Trophoblast cell (in vitro differentiated cells and primary cell): ENCODE measurements at regions not wholly inside any gene's neighbourhood (a gene's known extent, or its start where the extent isn't known, plus 50 kb on each side); places are given as distances from the start of the nearest gene placed in this dataset.

Experiments
- DNase-seq, 2 donors: peaks; one replicate each; pipeline ENCODE4 v3.0.0-alpha.2; 2016
- H2AFZ ChIP-seq: 2 replicates; pipeline ENCODE4 v1.6.1; 2013; ENCODE audit warnings: low read length, moderate library complexity, mild to moderate bottlenecking; ENCODE audit not compliant: insufficient read depth, poor library complexity
- H2AK5ac ChIP-seq: 2 replicates; pipeline ENCODE4 v1.6.1; 2013; ENCODE audit warnings: mild to moderate bottlenecking, low read length
- H2BK120ac ChIP-seq: 2 replicates; pipeline ENCODE4 v1.6.1; 2013; ENCODE audit warnings: low read length, mild to moderate bottlenecking, moderate library complexity; ENCODE audit not compliant: insufficient read depth, poor library complexity
- H2BK12ac ChIP-seq: 2 replicates; pipeline ENCODE4 v1.6.1; 2013; ENCODE audit warnings: mild to moderate bottlenecking, low read length, moderate library complexity
- H2BK5ac ChIP-seq: 2 replicates; pipeline ENCODE4 v1.6.1; 2013; ENCODE audit warnings: low read length, low read depth, moderate library complexity, mild to moderate bottlenecking; ENCODE audit not compliant: poor library complexity
- H3K14ac ChIP-seq: 2 replicates; pipeline ENCODE4 v1.6.1; 2013; ENCODE audit warnings: mild to moderate bottlenecking, low read length
- H3K18ac ChIP-seq: 2 replicates; pipeline ENCODE4 v1.6.1; 2013; ENCODE audit warnings: mild to moderate bottlenecking, low read length
- H3K23ac ChIP-seq: 2 replicates; pipeline ENCODE4 v1.6.1; 2013; ENCODE audit warnings: low read length
- H3K27ac ChIP-seq: 2 replicates; pipeline ENCODE4 v1.5.1; 2013; ENCODE audit warnings: low read depth, mild to moderate bottlenecking, inconsistent platforms, low read length, moderate library complexity
- H3K27me3 ChIP-seq: 2 replicates; pipeline ENCODE4 v1.6.1; 2013; ENCODE audit warnings: inconsistent platforms, mild to moderate bottlenecking, low read length, moderate library complexity; ENCODE audit not compliant: insufficient read depth
- H3K36me3 ChIP-seq, 2 experiments: 1 replicate in 1 of 2; 2 replicates in 1 of 2; pipeline ENCODE4 v1.6.1; 2013; ENCODE audit warnings: low read length in 2 of 2, mild to moderate bottlenecking in 2 of 2, moderate library complexity in 1 of 2; ENCODE audit not compliant: insufficient read depth in 2 of 2, control insufficient read depth in 1 of 2
- H3K4ac ChIP-seq: 2 replicates; pipeline ENCODE4 v1.6.1; 2013; ENCODE audit warnings: low read depth, mild to moderate bottlenecking, low read length, moderate library complexity
- H3K4me1 ChIP-seq, 2 experiments: 1 replicate in 1 of 2; 2 replicates in 1 of 2; pipeline ENCODE4 v1.6.1; 2013; ENCODE audit warnings: low read length in 2 of 2, mild to moderate bottlenecking in 2 of 2, moderate library complexity in 1 of 2; ENCODE audit not compliant: insufficient read depth in 2 of 2, control insufficient read depth in 1 of 2
- H3K4me2 ChIP-seq: 2 replicates; pipeline ENCODE4 v1.6.1; 2013; ENCODE audit warnings: inconsistent platforms, mild to moderate bottlenecking, low read length, moderate library complexity
- H3K4me3 ChIP-seq: 2 replicates; pipeline ENCODE4 v1.5.1; 2013; ENCODE audit warnings: mild to moderate bottlenecking, low read depth, low read length, inconsistent platforms
- H3K79me1 ChIP-seq: one replicate; pipeline ENCODE4 v1.6.1; 2013; ENCODE audit warnings: low read length
- H3K79me2 ChIP-seq: 2 replicates; pipeline ENCODE4 v1.6.1; 2013; ENCODE audit warnings: low read length, mild to moderate bottlenecking; ENCODE audit not compliant: control insufficient read depth, insufficient read depth, poor library complexity
- H3K9ac ChIP-seq: 2 replicates; pipeline ENCODE4 v1.6.1; 2013; ENCODE audit warnings: mild to moderate bottlenecking, low read length
- H3K9me3 ChIP-seq: 2 replicates; pipeline ENCODE4 v1.6.1; 2013; ENCODE audit warnings: low read depth, mild to moderate bottlenecking, control low read depth, inconsistent platforms, low read length; ENCODE audit not compliant: insufficient read depth
- H4K12ac ChIP-seq: 2 replicates; pipeline ENCODE4 v1.6.1; 2013; ENCODE audit warnings: low read depth, mild to moderate bottlenecking, low read length, moderate library complexity
- H4K8ac ChIP-seq: 2 replicates; pipeline ENCODE4 v1.6.1; 2013; ENCODE audit warnings: low read depth, mild to moderate bottlenecking, low read length, moderate library complexity
- H4K91ac ChIP-seq: one replicate; pipeline ENCODE4 v1.6.1; 2013; ENCODE audit warnings: low read depth, mild to moderate bottlenecking, low read length, moderate library complexity
- WGBS: extraction: QIAGEN DNeasy Blood & Tissue Kit; methylation state at CpG from one replicate; pipeline ENCODE4 v1.1.7; 2013; ENCODE audit warnings: missing lambda C conversion rate; ENCODE audit not compliant: insufficient read length, insufficient coverage; ENCODE audit errors: extremely low coverage; 5-methylcytosine and 5-hydroxymethylcytosine counted together

- Histone ChIP-seq H3K9ac (no peak overlapping the region), H2AFZ (no peak overlapping the region), H3K9me3 (peaks cover 11% of the 10 kb centered on the region), H4K8ac (no peak overlapping the region), H3K27ac (no peak overlapping the region), H2BK120ac (no peak overlapping the region), H3K4me2 (no peak overlapping the region), H3K18ac (no peak overlapping the region), H3K4ac (no peak overlapping the region), H3K4me1 (no peaks in the 10 kb centered on the region), H2BK12ac (no peak overlapping the region), H3K36me3 (no peaks in the 10 kb centered on the region), H2AK5ac (no peak overlapping the region), H2BK5ac (no peak overlapping the region), H4K91ac (no peak overlapping the region), H3K14ac (no peak overlapping the region), H3K79me1 (no peaks in the 10 kb centered on the region), H3K4me3 (no peak overlapping the region), H3K23ac (no peak overlapping the region), H3K79me2 (no peaks in the 10 kb centered on the region), H4K12ac (no peak overlapping the region), H3K27me3 (no peaks in the 10 kb centered on the region)
- no peak for DNase-seq
Measured at GRCh38 chr7:52909131-52909530, 126.3 kb upstream of the POM121L12 start.

- DNase-seq, result no peak
- Histone ChIP-seq H3K4me3 (no peak overlapping the region), H3K9ac (no peak overlapping the region), H3K18ac (no peak overlapping the region), H3K14ac (no peak overlapping the region), H3K27me3 (no peaks in the 10 kb centered on the region), H2BK5ac (no peak overlapping the region), H3K79me1 (no peaks in the 10 kb centered on the region), H3K23ac (no peak overlapping the region), H2BK12ac (no peak overlapping the region), H4K8ac (no peak overlapping the region), H2AK5ac (no peak overlapping the region), H2AFZ (no peak overlapping the region), H2BK120ac (no peak overlapping the region), H3K27ac (no peak overlapping the region), H3K4me1 (no peaks in the 10 kb centered on the region), H3K4me2 (no peak overlapping the region), H3K79me2 (no peaks in the 10 kb centered on the region), H3K36me3 (no peaks in the 10 kb centered on the region), H4K12ac (no peak overlapping the region), H3K4ac (no peak overlapping the region), H3K9me3 (no peaks in the 10 kb centered on the region), H4K91ac (no peak overlapping the region)
- WGBS, result no CpG with 5 or more reads among the region's 5 CpGs
Measured at GRCh38 chr7:52897713-52898112, 137.7 kb upstream of the POM121L12 start.

DNA sequence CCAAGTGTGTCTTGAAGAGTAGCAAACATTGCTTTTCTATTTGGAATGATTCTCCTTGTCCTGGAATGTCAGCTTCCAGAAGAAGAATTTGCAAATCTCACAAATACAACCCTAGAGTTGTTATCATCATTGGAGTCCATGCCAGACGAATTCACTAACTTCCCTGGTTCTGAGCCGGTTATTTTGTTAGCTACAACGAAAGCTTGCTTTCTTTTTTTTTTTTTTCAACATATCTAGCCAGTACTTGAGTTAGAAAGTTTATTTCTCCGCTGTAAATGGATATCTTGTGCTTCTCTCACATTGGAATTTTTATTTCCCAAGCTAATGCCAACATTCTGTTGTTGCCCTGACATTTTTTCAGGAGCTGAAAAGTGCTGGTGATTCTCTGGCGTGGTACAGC lies 138.1 kb upstream of the POM121L12 start:
- H3K4me1 ChIP-seq, result no peaks in the 10 kb centered on the region
- H4K8ac ChIP-seq, result no peak overlapping the region
- H3K4me3 ChIP-seq, result no peak overlapping the region
- no peaks in the 10 kb centered on the region for H3K9me3 ChIP-seq
- no peaks in the 10 kb centered on the region for H3K36me3 ChIP-seq
- H2AFZ ChIP-seq, result no peak overlapping the region
- H4K12ac ChIP-seq, result no peak overlapping the region
- no peak overlapping the region for H3K27ac ChIP-seq
- H3K14ac ChIP-seq, result no peak overlapping the region
- H2BK120ac ChIP-seq, result no peak overlapping the region
- no peak overlapping the region for H3K9ac ChIP-seq
- H3K23ac ChIP-seq, result no peak overlapping the region
- H3K18ac ChIP-seq, result no peak overlapping the region
- H3K27me3 ChIP-seq, result no peaks in the 10 kb centered on the region
- DNase-seq, result no peak
- H4K91ac ChIP-seq, result no peak overlapping the region
- no peak overlapping the region for H2BK12ac ChIP-seq
- H2BK5ac ChIP-seq, result no peak overlapping the region
- H3K79me1 ChIP-seq, result no peaks in the 10 kb centered on the region
- no peak overlapping the region for H3K4me2 ChIP-seq
- H2AK5ac ChIP-seq, result no peak overlapping the region
- no peak overlapping the region for H3K4ac ChIP-seq
- H3K79me2 ChIP-seq, result no peaks in the 10 kb centered on the region
- no CpG with 5 or more reads among the region's 5 CpGs for WGBS

DNA sequence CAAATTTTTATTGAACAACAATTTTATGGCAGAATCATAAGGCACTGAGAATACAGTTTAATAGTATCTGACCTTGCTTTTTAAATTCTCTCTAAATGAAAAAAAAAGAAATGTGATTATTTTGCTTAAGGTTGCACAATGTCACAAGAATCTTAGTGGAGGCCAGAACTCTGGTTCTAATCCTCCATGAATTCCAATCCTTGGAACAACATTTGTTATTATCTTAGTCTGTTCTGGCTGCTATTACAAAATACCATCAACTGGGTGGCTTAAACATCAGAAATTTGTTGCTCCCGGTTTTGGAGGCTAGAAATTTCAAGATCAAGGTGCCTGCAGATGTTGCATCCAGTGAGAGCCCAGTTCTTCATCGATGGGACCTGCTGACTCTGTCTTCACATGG lies 158.2 kb upstream of the POM121L12 start:
- Histone ChIP-seq H3K4me3 (no peak overlapping the region), H2BK5ac (no peak overlapping the region), H3K9ac (no peak overlapping the region), H3K79me1 (no peaks in the 10 kb centered on the region), H4K91ac (no peak overlapping the region), H2BK120ac (no peak overlapping the region), H3K4me1 (no peaks in the 10 kb centered on the region), H3K79me2 (no peaks in the 10 kb centered on the region), H3K9me3 (no peaks in the 10 kb centered on the region), H4K12ac (no peak overlapping the region), H2AFZ (no peak overlapping the region), H3K27me3 (no peaks in the 10 kb centered on the region), H3K18ac (no peak overlapping the region), H3K14ac (no peak overlapping the region), H3K4ac (no peak overlapping the region), H3K36me3 (no peaks in the 10 kb centered on the region), H3K23ac (no peak overlapping the region), H2AK5ac (no peak overlapping the region), H2BK12ac (no peak overlapping the region), H3K4me2 (no peak overlapping the region), H3K27ac (no peak overlapping the region), H4K8ac (no peak overlapping the region)
- DNase-seq, result no peak
- WGBS, result no CpG with 5 or more reads among the region's 2 CpGs

- H4K8ac ChIP-seq, result no peak overlapping the region
- no peak overlapping the region for H3K23ac ChIP-seq
- no peak overlapping the region for H3K27ac ChIP-seq
- no peaks in the 10 kb centered on the region for H3K9me3 ChIP-seq
- no peak overlapping the region for H3K4me3 ChIP-seq
- no CpG with 5 or more reads among the region's 3 CpGs for WGBS
- H4K91ac ChIP-seq, result no peak overlapping the region
- H3K4ac ChIP-seq, result no peak overlapping the region
- H3K79me1 ChIP-seq, result no peaks in the 10 kb centered on the region
- no peaks in the 10 kb centered on the region for H3K36me3 ChIP-seq
- no peaks in the 10 kb centered on the region for H3K4me1 ChIP-seq
- no peak overlapping the region for H2BK5ac ChIP-seq
- no peaks in the 10 kb centered on the region for H3K79me2 ChIP-seq
- H3K18ac ChIP-seq, result no peak overlapping the region
- H3K4me2 ChIP-seq, result no peak overlapping the region
- H2AK5ac ChIP-seq, result no peak overlapping the region
- H3K9ac ChIP-seq, result no peak overlapping the region
- DNase-seq, result no peak
- H3K27me3 ChIP-seq, result no peaks in the 10 kb centered on the region
- no peak overlapping the region for H2BK12ac ChIP-seq
- H2BK120ac ChIP-seq, result no peak overlapping the region
- H4K12ac ChIP-seq, result no peak overlapping the region
- no peak overlapping the region for H3K14ac ChIP-seq
- no peak overlapping the region for H2AFZ ChIP-seq
Measured at GRCh38 chr7:52876402-52876801, 159.0 kb upstream of the POM121L12 start.
